GM18907 (cell line): ENCODE measurements at regions not wholly inside any gene's neighbourhood (a gene's known extent, or its start where the extent isn't known, plus 50 kb on each side); places are given as distances from the start of the nearest gene placed in this dataset.

ENCODE experiments used
- ATAC-seq: cut with Tn5 transposase; IDR thresholded peaks from one replicate; pipeline ENCODE4 v1.9.1; 2021; ENCODE audit warnings: mild to moderate bottlenecking, moderate library complexity; ENCODE audit not compliant: unreplicated experiment

DNA sequence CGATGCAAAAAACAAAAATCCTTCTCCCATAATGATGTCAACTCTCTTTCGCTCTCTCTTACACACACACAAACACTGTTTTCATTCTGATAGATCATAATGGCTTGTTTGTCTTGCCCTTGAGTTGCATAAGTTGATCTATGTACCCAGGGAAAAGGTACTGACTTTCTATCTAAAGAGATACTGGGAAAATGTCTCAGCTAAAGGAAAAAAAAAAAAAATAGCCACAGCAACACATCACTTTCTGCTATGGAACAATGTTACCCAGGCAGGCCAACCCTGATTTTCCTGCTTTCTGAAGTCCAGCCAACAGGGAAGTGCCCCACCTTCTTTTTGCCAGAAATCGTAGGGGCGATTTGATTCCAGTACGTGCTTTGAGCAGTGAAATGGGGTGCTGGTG, 212.6 kb upstream of the ACTBL2 start:
- ATAC-seq = no peak

DNA sequence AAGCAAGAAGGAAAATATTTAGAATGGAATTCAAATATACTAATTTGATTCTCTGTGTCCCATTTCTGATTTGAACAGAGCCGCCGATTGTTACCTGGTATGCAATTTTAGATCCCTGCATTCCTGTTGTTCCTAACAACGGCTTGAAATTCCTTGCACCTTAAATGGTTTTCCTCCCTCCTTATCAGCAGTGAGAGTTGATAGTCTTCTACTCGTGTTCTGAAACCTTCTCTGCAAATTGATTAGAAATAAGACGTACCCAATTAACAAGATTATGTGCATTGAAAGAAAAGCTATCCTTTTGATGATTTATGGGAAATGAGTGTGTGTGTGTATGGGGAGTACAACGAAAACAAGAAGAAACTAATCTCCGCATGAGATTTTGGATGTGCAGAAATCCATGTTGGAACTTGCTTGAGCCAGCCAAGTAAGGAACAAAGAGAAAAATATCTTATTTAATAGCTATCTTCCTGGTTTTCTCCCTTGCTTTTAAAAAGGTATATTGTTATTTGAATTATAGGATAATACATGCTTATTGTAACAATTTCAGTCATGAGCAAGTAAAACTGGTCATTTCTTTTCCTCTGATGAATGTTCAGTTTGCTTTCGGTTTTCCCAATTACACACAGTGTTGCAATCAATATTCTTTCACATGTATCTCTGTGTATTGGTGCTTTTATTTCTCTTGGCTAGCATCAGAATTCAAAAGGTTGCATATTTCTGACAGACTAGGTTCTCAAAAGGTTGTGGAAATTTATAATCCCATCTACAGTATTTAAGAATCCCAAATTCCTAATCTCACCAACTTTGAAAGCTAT, 211.1 kb upstream of the ACTBL2 start:
- no peak for ATAC-seq

- peak; percentile 65 for ATAC-seq
Measured at GRCh38 chr5:57692582-57693487, 210.2 kb upstream of the ACTBL2 start.

- no peak for ATAC-seq
Measured at GRCh38 chr5:57690724-57691123, 208.1 kb upstream of the ACTBL2 start.

DNA sequence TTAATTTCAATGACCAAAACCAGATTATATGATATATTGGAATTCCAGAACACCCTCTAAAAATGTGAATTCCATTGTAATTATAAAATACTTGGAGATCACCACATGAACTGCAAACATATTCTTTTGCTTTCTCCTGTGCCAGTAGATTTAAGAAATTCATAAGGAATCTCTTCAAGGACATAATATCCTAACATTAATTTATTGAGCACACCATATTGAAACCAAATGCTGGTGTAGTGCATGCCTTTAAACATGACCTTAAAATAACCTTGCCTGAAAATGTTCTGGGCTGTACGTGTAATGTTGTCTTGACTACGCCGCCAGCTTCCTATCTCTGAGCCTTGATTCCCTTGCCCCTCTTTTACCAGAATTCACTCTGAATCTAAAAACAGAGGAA, 205.0 kb upstream of the ACTBL2 start:
- ATAC-seq = no peak

GRCh38 chr5:57685516-57686255, 203.1 kb upstream of the ACTBL2 start:
- no peak for ATAC-seq

GRCh38 chr5:57684299-57684702, 201.7 kb upstream of the ACTBL2 start:
- no peak for ATAC-seq

GRCh38 chr5:57683036-57683630, 200.5 kb upstream of the ACTBL2 start:
- ATAC-seq = no peak

- no peak for ATAC-seq
Measured at GRCh38 chr5:57681942-57682341, 199.3 kb upstream of the ACTBL2 start.

GRCh38 chr5:57680686-57681085, 198.1 kb upstream of the ACTBL2 start:
- ATAC-seq = no peak

DNA sequence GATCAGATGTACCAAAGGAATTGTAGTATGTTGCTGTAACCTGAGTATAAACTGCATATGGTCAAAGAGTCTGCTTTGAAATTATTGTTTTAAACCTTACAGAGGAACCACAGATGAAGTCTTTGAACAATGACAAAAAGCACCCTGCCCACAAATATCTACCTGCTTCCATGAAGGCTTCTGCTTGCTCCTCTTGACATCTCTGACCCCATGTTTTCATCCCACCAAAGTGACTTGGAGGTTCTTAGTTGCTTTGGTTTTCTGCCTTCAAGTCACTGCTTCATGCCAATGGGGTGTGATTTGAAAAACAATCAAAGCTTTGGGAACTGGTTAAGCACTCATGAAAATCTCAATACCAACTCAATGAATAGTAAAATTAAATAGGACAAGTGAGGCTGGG, 194.6 kb upstream of the ACTBL2 start:
- ATAC-seq = no peak

DNA sequence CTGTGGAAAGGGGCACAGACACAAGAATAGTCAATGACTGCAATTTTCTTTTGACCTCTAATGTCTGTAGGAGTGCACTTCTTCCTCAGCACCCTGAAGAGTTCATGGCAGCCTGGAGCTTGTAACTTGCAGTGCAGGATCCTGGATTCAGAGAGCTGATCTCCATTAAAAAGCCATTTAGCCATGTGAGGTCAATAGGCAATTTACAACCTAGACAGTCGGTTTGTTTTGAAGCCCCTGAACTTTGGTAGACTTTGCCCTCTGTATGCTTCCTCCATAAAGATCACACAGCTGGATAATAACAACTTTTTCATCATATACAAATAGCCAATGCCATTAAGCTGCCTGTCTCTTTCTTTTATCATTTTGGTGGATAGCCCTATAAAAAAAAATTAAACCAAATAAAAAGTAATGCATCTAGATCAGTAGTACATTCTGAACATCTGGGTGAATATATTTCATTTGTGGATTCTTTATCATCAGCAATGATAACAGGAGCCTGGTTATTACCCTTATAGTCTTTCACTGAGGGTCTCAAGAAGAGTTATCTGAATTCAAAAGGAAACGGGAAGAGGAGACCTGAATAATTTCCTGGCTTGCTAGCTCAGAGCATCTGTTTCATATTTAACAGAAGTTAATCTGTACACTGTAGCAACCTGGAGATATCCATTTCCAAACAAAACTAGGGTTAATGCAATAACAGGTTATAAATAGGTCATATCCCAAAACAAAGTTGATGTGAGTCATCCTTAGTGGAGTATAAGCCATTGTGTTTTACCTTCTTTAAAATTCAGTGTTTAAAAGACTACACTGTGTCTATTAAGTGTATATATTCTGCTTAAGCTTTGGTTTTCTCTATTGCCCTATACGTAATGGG, 193.8 kb upstream of the ACTBL2 start:
- ATAC-seq = no peak

GRCh38 chr5:57675236-57675635, 192.6 kb upstream of the ACTBL2 start:
- ATAC-seq = no peak

DNA sequence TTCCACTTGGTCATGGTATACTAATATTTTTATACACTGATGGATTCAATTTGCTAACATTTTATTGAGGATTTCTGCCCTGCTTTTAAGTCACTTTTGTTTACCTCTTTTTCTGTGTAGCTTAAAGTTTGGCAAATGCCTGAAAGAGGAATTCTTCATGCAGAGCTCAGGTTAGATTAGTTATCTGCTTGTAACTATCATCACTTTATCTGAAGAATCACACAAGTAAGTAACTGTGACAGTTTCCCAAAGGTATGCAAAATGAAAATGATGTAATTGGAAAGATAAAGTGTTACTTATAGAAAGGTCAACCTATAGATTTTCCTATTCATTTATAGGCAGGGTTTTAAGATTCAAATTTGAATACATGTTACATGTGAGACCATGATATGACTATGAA, 188.8 kb upstream of the ACTBL2 start:
- ATAC-seq = no peak

GRCh38 chr5:57666582-57666981, 184.0 kb upstream of the ACTBL2 start:
- no peak for ATAC-seq

DNA sequence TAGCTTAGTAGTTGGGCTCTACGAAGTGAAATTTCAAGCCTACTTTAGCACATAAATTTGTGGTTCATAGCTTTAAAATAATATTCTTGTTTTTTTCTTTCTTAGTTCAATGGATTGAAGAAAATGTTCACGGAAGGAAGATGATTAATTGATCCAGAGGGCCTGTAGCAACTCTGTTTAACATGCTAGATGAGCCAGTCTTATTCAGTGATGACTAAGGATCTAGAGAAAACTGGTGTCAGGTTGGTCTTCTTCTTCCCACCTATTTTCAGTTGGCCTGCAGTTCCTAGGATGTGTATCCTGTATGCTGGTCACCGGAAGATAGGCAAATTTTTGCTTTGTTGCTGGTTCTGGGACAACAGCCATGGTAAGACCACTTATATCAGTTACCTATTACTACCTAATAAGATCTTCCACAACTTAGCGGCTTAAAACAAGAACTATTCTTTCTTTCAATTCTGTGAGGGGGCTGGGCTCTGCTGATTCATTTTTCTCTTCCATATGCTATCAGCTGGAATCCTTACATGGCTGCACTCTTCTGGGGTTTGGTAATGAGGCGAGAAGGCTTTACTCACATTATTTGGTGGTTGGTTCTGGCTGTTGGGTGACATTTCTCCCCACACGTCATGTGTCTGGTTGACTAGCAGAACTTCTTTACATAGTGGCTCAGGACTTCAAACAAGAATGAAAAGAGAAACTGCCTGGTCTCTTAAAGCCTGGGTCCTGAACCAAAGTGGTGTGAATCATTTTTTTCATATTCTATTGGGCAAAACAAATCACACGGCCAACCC, 182.7 kb upstream of the ACTBL2 start:
- no peak for ATAC-seq

GRCh38 chr5:57664700-57665099, 182.1 kb upstream of the ACTBL2 start:
- no peak for ATAC-seq

GRCh38 chr5:57663466-57663865, 180.9 kb upstream of the ACTBL2 start:
- ATAC-seq = no peak

DNA sequence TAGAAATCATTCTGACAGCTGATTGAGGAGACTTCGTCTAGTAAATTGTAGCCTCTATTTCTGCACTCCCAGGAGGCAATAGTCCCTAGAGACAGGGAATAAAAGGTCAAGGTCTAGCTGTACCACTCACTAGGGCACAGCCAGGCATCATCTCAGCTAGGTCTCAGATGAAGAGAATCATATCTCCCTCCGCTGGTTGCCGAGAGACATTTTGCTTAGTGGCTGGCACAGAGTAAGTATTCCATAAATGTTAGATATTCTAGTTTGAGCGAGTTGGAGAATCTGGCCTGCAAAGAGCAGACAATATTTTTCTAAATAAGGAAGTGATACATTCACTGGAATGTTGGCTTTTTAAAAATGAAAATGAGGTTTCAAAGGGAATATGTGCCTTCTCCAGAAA, 180.4 kb upstream of the ACTBL2 start:
- no peak for ATAC-seq
